ENCODE measurements at regions not wholly inside any gene's neighbourhood (a gene's known extent, or its start where the extent isn't known, plus 50 kb on each side); places are given as distances from the start of the nearest gene placed in this dataset.

- no peaks in the 10 kb centered on the region for H3K27me3 ChIP-seq (ENCODE audit: insufficient read depth, poor library complexity, severe bottlenecking)
- TF ChIP-seq, protein P1, sequence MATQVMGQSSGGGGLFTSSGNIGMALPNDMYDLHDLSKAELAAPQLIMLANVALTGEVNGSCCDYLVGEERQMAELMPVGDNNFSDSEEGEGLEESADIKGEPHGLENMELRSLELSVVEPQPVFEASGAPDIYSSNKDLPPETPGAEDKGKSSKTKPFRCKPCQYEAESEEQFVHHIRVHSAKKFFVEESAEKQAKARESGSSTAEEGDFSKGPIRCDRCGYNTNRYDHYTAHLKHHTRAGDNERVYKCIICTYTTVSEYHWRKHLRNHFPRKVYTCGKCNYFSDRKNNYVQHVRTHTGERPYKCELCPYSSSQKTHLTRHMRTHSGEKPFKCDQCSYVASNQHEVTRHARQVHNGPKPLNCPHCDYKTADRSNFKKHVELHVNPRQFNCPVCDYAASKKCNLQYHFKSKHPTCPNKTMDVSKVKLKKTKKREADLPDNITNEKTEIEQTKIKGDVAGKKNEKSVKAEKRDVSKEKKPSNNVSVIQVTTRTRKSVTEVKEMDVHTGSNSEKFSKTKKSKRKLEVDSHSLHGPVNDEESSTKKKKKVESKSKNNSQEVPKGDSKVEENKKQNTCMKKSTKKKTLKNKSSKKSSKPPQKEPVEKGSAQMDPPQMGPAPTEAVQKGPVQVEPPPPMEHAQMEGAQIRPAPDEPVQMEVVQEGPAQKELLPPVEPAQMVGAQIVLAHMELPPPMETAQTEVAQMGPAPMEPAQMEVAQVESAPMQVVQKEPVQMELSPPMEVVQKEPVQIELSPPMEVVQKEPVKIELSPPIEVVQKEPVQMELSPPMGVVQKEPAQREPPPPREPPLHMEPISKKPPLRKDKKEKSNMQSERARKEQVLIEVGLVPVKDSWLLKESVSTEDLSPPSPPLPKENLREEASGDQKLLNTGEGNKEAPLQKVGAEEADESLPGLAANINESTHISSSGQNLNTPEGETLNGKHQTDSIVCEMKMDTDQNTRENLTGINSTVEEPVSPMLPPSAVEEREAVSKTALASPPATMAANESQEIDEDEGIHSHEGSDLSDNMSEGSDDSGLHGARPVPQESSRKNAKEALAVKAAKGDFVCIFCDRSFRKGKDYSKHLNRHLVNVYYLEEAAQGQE (IDR thresholded peaks at IDR 0.05; ENCODE audit: insufficient replicate concordance, low read depth): no peak
- TF ChIP-seq SPI1 (IDR thresholded peaks at IDR 0.05; ENCODE audit: borderline replicate concordance, low read depth): no peak
- TF ChIP-seq CTCF (IDR thresholded peaks at IDR 0.05; ENCODE audit: insufficient read depth, low read length): no peak
- no peak for TF ChIP-seq POLR2AphosphoS5 (IDR thresholded peaks at IDR 0.05; ENCODE audit: low read depth)
- TF ChIP-seq GABPA (IDR thresholded peaks at IDR 0.05; ENCODE audit: low read depth): no peak
- DNase-seq (ENCODE audit: low read depth in 1 of 2, low spot score in 1 of 2): no peak
- H3K27ac ChIP-seq (replicated peaks): no peak overlapping the region
- no peak overlapping the region for H3K4me3 ChIP-seq (replicated peaks; ENCODE audit: insufficient read depth, low read length)
These were observed 101.5 kb upstream of the DUSP22 start for GRCh38 chr6:190596-191395.

DNA sequence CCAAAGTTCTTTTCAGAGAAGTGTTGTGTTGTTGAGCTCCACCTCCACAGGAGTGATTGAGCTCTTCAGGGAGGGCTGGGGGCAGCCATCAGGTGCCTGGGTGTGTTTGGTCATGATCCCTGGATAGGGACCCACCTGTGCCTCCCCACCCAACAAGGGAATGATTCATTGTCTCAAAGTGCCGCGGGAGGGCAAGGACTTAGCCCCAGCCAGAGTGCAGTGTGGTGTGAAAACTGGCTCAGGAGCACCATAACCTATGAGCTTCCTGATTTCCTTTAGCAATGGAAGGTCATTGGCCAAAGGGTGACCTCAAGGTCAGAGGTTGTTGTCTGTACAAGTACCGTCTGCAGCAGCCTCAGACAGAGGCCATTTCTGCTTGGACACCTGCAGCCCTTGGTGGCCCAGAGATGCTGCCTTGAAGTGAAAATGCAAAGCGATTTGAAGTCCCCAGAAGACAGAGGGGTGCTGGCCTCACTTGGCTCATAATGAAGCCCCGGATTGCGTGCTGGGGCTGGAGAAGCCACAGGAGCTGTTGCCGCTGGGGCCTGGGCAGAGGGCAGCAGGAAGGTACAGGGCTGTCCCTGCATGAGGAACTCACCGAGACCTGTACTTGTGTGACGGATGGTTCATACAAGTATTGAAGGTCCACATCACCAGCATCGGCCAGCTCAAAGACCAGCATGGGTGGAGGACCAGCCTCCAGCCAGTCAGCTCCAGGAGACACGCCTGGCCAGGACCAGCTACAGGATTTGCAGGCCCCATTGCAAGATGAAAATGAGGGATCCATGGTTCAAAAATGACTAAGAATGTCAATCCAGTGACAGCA is 100.6 kb upstream of the DUSP22 start:
- no peak overlapping the region for H3K27ac ChIP-seq (replicated peaks)
- no peaks in the 10 kb centered on the region for H3K27me3 ChIP-seq (ENCODE audit: insufficient read depth, poor library complexity, severe bottlenecking)
- TF ChIP-seq, protein P1 (IDR thresholded peaks at IDR 0.05; ENCODE audit: insufficient replicate concordance, low read depth): no peak
- TF ChIP-seq CTCF (IDR thresholded peaks at IDR 0.05; ENCODE audit: insufficient read depth, low read length): no peak
- no peak for TF ChIP-seq SPI1 (IDR thresholded peaks at IDR 0.05; ENCODE audit: borderline replicate concordance, low read depth)
- no peak for TF ChIP-seq GABPA (IDR thresholded peaks at IDR 0.05; ENCODE audit: low read depth)
- no peak for TF ChIP-seq POLR2AphosphoS5 (IDR thresholded peaks at IDR 0.05; ENCODE audit: low read depth)
- no peak for DNase-seq (ENCODE audit: low read depth in 1 of 2, low spot score in 1 of 2)
- H3K4me3 ChIP-seq (replicated peaks; ENCODE audit: insufficient read depth, low read length): no peak overlapping the region

- Histone ChIP-seq H3K27me3 (ENCODE audit: insufficient read depth, poor library complexity, severe bottlenecking) (no peaks in the 10 kb centered on the region), H3K4me3 (replicated peaks; ENCODE audit: insufficient read depth, low read length) (no peak overlapping the region), H3K27ac (replicated peaks) (no peak overlapping the region)
- DNase-seq (ENCODE audit: low read depth in 1 of 2, low spot score in 1 of 2): no peak
- no peak for TF ChIP-seq SPI1 (IDR thresholded peaks at IDR 0.05; ENCODE audit: borderline replicate concordance, low read depth)
- TF ChIP-seq, protein P1 (IDR thresholded peaks at IDR 0.05; ENCODE audit: insufficient replicate concordance, low read depth): no peak
- TF ChIP-seq CTCF (IDR thresholded peaks at IDR 0.05; ENCODE audit: insufficient read depth, low read length): no peak
- no peak for TF ChIP-seq POLR2AphosphoS5 (IDR thresholded peaks at IDR 0.05; ENCODE audit: low read depth)
- no peak for TF ChIP-seq GABPA (IDR thresholded peaks at IDR 0.05; ENCODE audit: low read depth)
These were observed 100.0 kb upstream of the DUSP22 start for GRCh38 chr6:192313-192664.
